ENCODE measurements at regions not wholly inside any gene's neighbourhood (a gene's known extent, or its start where the extent isn't known, plus 50 kb on each side); places are given as distances from the start of the nearest gene placed in this dataset.
"Not testable (repeated sequence)": the region's sequence is repeated elsewhere in the genome, so short reads cannot be mapped to it uniquely, and the experiment has no call there.

DNA sequence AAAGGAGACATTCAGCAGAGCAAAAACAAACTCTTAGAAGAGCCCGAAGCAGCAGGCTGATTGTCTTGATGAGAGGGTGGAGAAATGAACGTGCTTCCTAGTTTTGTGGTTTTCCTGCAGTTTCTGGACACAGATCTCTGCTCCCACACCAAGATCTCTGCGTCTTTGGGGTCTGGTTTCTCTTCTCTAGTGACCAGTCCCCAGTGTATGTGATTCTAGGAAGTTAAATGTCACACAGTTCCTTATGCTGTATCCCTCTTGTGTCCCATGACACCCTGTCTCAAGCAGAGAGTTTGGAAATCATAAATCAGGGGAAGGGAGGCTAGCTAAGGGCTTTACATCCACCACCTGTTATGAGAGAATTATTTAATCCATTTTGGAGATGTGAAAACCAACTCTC, 55.4 kb upstream of the KLF14 start:
- intact Hi-C loops (cut with DNase I) = no loop called here
- Histone ChIP-seq H3K9me3 (no peaks in the 10 kb centered on the region), H3K4me3 (replicated peaks in 1 of 3) (no peak overlapping the region), H3K4me1 (no peaks in the 10 kb centered on the region), H3K36me3 (no peaks in the 10 kb centered on the region), H3K27me3 (no peaks in the 10 kb centered on the region), H3K27ac (no peak overlapping the region)
- TF ChIP-seq, protein P1, sequence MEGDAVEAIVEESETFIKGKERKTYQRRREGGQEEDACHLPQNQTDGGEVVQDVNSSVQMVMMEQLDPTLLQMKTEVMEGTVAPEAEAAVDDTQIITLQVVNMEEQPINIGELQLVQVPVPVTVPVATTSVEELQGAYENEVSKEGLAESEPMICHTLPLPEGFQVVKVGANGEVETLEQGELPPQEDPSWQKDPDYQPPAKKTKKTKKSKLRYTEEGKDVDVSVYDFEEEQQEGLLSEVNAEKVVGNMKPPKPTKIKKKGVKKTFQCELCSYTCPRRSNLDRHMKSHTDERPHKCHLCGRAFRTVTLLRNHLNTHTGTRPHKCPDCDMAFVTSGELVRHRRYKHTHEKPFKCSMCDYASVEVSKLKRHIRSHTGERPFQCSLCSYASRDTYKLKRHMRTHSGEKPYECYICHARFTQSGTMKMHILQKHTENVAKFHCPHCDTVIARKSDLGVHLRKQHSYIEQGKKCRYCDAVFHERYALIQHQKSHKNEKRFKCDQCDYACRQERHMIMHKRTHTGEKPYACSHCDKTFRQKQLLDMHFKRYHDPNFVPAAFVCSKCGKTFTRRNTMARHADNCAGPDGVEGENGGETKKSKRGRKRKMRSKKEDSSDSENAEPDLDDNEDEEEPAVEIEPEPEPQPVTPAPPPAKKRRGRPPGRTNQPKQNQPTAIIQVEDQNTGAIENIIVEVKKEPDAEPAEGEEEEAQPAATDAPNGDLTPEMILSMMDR (IDR thresholded peaks at IDR 0.05) = no peak
- TF ChIP-seq POLR2A (IDR thresholded peaks at IDR 0.05) = no peak
- 55 to 78% methylated on average over 3 of the region's 3 CpGs for WGBS, 2 donors
- no peak for DNase-seq

DNA sequence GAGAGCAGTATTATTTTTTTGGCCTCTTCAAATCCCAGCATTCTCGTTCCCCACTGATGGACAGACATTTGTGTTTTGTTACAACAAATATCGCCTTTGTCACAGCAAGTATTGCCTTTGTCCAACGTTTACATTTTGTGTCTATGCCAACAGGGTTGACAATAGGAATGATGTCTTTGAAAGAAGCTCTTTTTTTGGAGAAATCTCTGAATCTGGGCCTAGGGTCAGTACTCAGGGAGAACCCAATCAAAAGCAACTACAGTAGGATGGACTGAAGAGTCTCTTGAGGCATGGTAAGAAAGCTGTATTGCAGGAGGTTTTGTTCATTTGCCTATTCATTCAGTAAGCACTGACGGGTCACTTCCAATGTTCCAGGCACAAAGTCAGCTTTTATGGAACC, 57.7 kb upstream of the KLF14 start:
- 78 to 83% methylated on average over 4 of the region's 4 CpGs for WGBS, 2 donors
- intact Hi-C loops (cut with DNase I) = no loop called here
- no peaks in the 10 kb centered on the region for H3K36me3 ChIP-seq
- no peaks in the 10 kb centered on the region for H3K9me3 ChIP-seq
- H3K27ac ChIP-seq = no peak overlapping the region
- TF ChIP-seq, protein P1 (IDR thresholded peaks at IDR 0.05) = no peak
- no peak for TF ChIP-seq POLR2A (IDR thresholded peaks at IDR 0.05)
- DNase-seq = no peak
- no peaks in the 10 kb centered on the region for H3K4me1 ChIP-seq
- no peaks in the 10 kb centered on the region for H3K27me3 ChIP-seq
- H3K4me3 ChIP-seq (replicated peaks in 1 of 3) = no peak overlapping the region

DNA sequence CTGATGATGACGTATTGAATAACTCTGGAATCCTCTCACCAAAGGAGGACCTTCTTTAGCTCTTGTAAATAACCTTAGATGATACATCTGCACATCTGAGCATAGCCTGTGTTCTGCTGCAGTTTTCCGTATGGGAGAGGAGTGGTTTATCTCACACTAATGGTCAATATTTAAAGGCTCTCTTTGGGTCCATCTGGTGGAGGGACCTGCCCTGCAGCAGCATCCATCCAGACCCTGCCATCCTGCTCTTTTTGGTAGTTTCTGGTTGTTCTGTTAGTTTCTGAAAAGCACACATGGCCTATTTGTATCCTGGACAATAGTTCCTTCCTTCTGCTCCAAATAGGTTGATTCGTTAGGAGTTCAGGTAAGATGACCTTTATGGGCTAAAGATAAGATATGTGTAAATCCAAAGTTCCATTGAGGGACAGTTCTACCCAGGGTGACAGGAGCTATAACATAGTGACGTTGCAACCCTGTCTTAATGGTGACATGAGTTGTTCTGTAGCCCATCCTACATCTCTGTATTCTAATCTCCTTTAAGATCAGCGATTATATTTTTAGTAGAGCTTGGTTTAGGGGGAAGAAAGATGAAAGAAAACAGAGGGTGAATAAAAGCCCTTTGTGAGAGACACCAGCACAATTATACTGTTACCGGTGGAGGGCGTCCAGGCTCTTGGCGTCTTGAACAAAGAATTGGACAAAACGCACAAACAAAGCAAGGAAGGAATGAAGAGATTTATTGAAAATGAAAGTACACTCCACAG, 60.0 kb upstream of the KLF14 start:
- TF ChIP-seq, protein P1 (IDR thresholded peaks at IDR 0.05) = no peak
- TF ChIP-seq POLR2A (IDR thresholded peaks at IDR 0.05) = no peak
- intact Hi-C loops (cut with DNase I) = no loop called here
- WGBS, 2 donors = 71 to 77% methylated on average over 9 of the region's 9 CpGs
- no peak overlapping the region for H3K4me3 ChIP-seq (replicated peaks in 1 of 3)
- no peak overlapping the region for H3K27ac ChIP-seq
- no peaks in the 10 kb centered on the region for H3K36me3 ChIP-seq
- DNase-seq = no peak
- H3K9me3 ChIP-seq = no peaks in the 10 kb centered on the region
- no peaks in the 10 kb centered on the region for H3K4me1 ChIP-seq
- H3K27me3 ChIP-seq = no peaks in the 10 kb centered on the region

DNA sequence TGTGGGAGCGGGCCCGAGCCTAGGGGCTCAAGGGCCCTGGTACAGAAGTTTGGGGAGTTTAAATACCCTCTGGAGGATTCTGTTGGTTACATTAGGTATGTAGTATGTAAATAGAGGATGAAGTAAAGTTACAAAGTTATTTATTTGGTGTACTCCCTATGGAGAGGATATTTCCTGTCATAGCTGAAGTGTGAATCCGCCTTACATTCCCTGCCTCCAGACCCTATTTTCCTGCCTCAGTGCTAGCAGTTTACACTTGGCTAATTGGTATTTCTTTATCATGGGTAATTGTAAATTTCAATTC, 60.6 kb upstream of the KLF14 start:
- Histone ChIP-seq H3K4me1 (no peaks in the 10 kb centered on the region), H3K4me3 (replicated peaks in 1 of 3) (no peak overlapping the region), H3K27me3 (no peaks in the 10 kb centered on the region), H3K9me3 (no peaks in the 10 kb centered on the region), H3K36me3 (no peaks in the 10 kb centered on the region), H3K27ac (no peak overlapping the region)
- no peak for DNase-seq
- intact Hi-C loops (cut with DNase I) = no loop called here
- 70 to 77% methylated on average over 3 of the region's 3 CpGs for WGBS, 2 donors
- no peak for TF ChIP-seq POLR2A (IDR thresholded peaks at IDR 0.05)
- TF ChIP-seq, protein P1 (IDR thresholded peaks at IDR 0.05) = no peak

DNA sequence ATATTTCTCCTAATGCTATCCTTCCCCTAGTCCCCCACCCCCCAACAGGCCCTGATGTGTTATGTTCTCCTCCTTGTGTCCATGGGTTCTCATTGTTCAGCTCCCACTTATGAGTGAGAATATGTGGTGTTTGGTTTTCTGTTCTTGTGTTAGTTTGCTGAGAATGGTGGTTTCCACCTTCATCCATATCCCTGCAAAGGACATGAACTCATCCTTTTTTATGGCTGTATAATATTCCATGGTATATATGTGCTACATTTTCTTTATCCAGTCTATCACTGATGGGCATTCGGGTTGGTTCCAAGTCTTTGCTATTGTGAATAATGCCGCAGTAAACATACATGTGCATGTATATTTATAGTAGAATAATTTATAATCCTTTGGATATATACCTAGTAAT, 62.4 kb upstream of the KLF14 start:
- H3K27me3 ChIP-seq; H3K9me3 ChIP-seq; DNase-seq; H3K4me3 ChIP-seq (replicated peaks in 1 of 3); intact Hi-C loops (cut with DNase I); H3K4me1 ChIP-seq; H3K36me3 ChIP-seq; H3K27ac ChIP-seq: not testable (repeated sequence)
- WGBS, 2 donors = 71 to 98% methylated on average over 2 of the region's 2 CpGs

DNA sequence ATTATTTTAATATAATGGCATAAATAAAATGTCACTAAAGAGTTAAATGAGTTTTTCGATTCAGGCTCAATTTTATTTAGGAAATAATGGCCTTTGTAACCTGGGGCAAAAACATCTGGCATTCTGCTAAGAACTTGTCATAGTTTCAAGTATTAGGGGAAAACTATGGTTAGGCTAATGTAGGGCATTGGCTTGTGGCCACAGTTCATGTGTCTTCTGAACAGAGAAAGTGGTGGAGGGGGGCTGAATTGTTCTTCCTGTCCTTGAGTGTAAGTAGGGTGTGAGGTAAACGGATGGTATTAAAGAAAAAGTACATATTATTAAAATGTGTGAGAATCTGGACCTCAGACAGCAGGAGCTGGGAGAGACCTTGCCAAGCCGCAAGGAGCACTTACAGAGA, 69.1 kb upstream of the KLF14 start:
- H3K9me3 ChIP-seq = no peaks in the 10 kb centered on the region
- WGBS, 2 donors = 67 to 71% methylated on average over 3 of the region's 3 CpGs
- no peak for DNase-seq

More for the DNA sequence above, 69.1 kb upstream of the KLF14 start:
- Histone ChIP-seq H3K27me3 (peaks cover 6% of the 10 kb centered on the region), H3K27ac (no peak overlapping the region), H3K4me1 (no peaks in the 10 kb centered on the region), H3K4me3 (replicated peaks in 1 of 3) (no peak overlapping the region), H3K36me3 (no peaks in the 10 kb centered on the region)
- intact Hi-C loops (cut with DNase I) = no loop called here
- no peak for TF ChIP-seq POLR2A (IDR thresholded peaks at IDR 0.05)
- TF ChIP-seq, protein P1 (IDR thresholded peaks at IDR 0.05) = no peak
